Neuronal stem cell (in vitro differentiated cells): ENCODE measurements at regions not wholly inside any gene's neighbourhood (a gene's known extent, or its start where the extent isn't known, plus 50 kb on each side); places are given as distances from the start of the nearest gene placed in this dataset.

Experiments
- DNase-seq: peaks from one replicate; pipeline ENCODE4 v3.0.0-alpha.2; 2013; ENCODE audit warnings: low spot score
- H2AFZ ChIP-seq: one replicate; pipeline ENCODE4 v1.6.1; 2013; ENCODE audit warnings: mild to moderate bottlenecking, low read length, inconsistent platforms
- H2AK5ac ChIP-seq: 2 replicates; pipeline ENCODE4 v1.6.1; 2013; ENCODE audit warnings: low read depth, mild to moderate bottlenecking, inconsistent platforms, low read length, moderate library complexity, mixed read lengths
- H2BK120ac ChIP-seq: 2 replicates; pipeline ENCODE4 v1.6.1; 2013; ENCODE audit warnings: low read depth, mild to moderate bottlenecking, inconsistent platforms, low read length, moderate library complexity, mixed read lengths
- H2BK12ac ChIP-seq: one replicate; pipeline ENCODE4 v1.6.1; 2013; ENCODE audit warnings: low read length, inconsistent platforms
- H2BK15ac ChIP-seq: 2 replicates; pipeline ENCODE4 v1.6.1; 2013; ENCODE audit warnings: mild to moderate bottlenecking, low read length, inconsistent platforms, mixed read lengths
- H2BK5ac ChIP-seq: one replicate; pipeline ENCODE4 v1.6.1; 2013; ENCODE audit warnings: inconsistent platforms, mild to moderate bottlenecking, low read length, moderate library complexity
- H3K14ac ChIP-seq: one replicate; pipeline ENCODE4 v1.6.1; 2013; ENCODE audit warnings: low read length, inconsistent platforms
- H3K18ac ChIP-seq: 2 replicates; pipeline ENCODE4 v1.6.1; 2013; ENCODE audit warnings: low read length, inconsistent platforms
- H3K23ac ChIP-seq: 2 replicates; pipeline ENCODE4 v1.6.1; 2013; ENCODE audit warnings: low read depth, mild to moderate bottlenecking, mixed read lengths, low read length, inconsistent platforms; ENCODE audit not compliant: poor library complexity
- H3K27ac ChIP-seq: replicated peaks from 3 replicates; pipeline ENCODE4 v1.5.1; 2013; ENCODE audit warnings: low read length, inconsistent platforms
- H3K27me3 ChIP-seq, 3 experiments: 2 replicates each; pipeline ENCODE4 v1.6.1; 2013; ENCODE audit warnings: low read length in 3 of 3, mild to moderate bottlenecking in 2 of 3, inconsistent platforms in 1 of 3, low read depth in 1 of 3, mixed read lengths in 1 of 3, moderate library complexity in 1 of 3; ENCODE audit not compliant: control insufficient read depth in 3 of 3, insufficient read depth in 3 of 3
- H3K36me3 ChIP-seq, 2 donors: replicated peaks in 1 of 2; 2 replicates each; pipeline ENCODE4 v1.6.1; 2013; ENCODE audit warnings: low read length in 2 of 2; ENCODE audit not compliant: control insufficient read depth in 2 of 2, insufficient read depth in 2 of 2
- H3K4ac ChIP-seq: 2 replicates; pipeline ENCODE4 v1.6.1; 2013; ENCODE audit warnings: inconsistent platforms, mild to moderate bottlenecking, low read length, moderate library complexity
- H3K4me1 ChIP-seq, 2 donors: 1 replicate in 1 of 2; 2 replicates in 1 of 2; pipeline ENCODE4 v1.6.1; 2013; ENCODE audit warnings: low read length in 2 of 2, low read depth in 1 of 2; ENCODE audit not compliant: control insufficient read depth in 2 of 2, insufficient read depth in 1 of 2
- H3K4me2 ChIP-seq: one replicate; pipeline ENCODE4 v1.6.1; 2013; ENCODE audit warnings: mild to moderate bottlenecking, low read length, inconsistent platforms; ENCODE audit not compliant: insufficient read depth, poor library complexity, severe bottlenecking
- H3K4me3 ChIP-seq, 2 donors: 2 replicates each; pipeline ENCODE4 v1.5.1; 2013; ENCODE audit warnings: low read length in 2 of 2, mild to moderate bottlenecking in 2 of 2, inconsistent platforms in 1 of 2, moderate library complexity in 1 of 2
- H3K79me1 ChIP-seq: one replicate; pipeline ENCODE4 v1.6.1; 2013; ENCODE audit warnings: low read depth, mild to moderate bottlenecking, inconsistent platforms, low read length, moderate library complexity
- H3K9ac ChIP-seq: one replicate; pipeline ENCODE4 v1.6.1; 2013; ENCODE audit warnings: mild to moderate bottlenecking, low read depth, low read length, inconsistent platforms; ENCODE audit not compliant: poor library complexity
- H3K9me3 ChIP-seq, 2 donors: replicated peaks in 1 of 2; 2 replicates each; pipeline versions ENCODE3 to v1.6.1; 2013; ENCODE audit warnings: low read length in 2 of 2, mild to moderate bottlenecking in 2 of 2, inconsistent platforms in 1 of 2, low read depth in 1 of 2, mixed read lengths in 1 of 2, moderate library complexity in 1 of 2; ENCODE audit not compliant: control insufficient read depth in 2 of 2, insufficient read depth in 1 of 2
- H4K8ac ChIP-seq: one replicate; pipeline ENCODE4 v1.6.1; 2013; ENCODE audit warnings: low read depth, mild to moderate bottlenecking, inconsistent platforms, low read length, moderate library complexity
- H4K91ac ChIP-seq: one replicate; pipeline ENCODE4 v1.6.1; 2013; ENCODE audit warnings: low read length, low read depth, mild to moderate bottlenecking, inconsistent platforms; ENCODE audit not compliant: poor library complexity
- WGBS, 2 donors: extraction: QIAGEN DNeasy Blood & Tissue Kit; methylation state at CpG; one replicate each; pipeline ENCODE4 v1.1.7; 2013; ENCODE audit warnings: missing lambda C conversion rate in 2 of 2, mixed read lengths in 1 of 2; ENCODE audit not compliant: insufficient read length in 2 of 2, insufficient replicate concordance in 1 of 2; ENCODE audit errors: extremely low coverage in 2 of 2; 5-methylcytosine and 5-hydroxymethylcytosine counted together

DNA sequence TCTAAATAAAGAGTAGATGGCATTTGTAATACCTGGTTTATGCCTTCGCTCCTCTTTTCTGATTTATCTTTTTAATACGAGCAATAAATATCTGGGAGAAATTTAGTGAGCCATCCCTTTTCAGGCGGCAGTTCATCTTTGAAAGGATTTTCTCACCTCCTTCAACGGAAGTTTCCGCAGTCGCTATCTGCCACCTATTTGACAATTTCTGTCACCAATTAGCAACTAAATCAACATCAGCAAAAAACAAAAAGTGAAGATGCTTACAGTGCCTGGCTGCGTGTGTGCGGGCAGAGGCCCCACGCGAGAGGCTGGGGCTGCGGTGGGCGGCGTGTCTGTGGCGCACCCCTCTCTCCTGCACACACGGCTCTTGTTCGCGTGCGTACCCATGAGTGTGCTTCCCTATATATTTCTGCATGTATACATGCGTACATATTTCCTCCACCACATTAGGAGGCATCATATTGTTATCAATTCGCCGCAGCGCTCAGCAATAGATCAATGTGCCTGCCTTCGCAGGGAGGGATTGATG is 117.3 kb upstream of the BARHL2 start:
- peaks cover 31 to 74% (median 51%) of the 10 kb centered on the region in 3 experiments for H3K27me3 ChIP-seq
- H3K14ac ChIP-seq: no peak overlapping the region
- no peak for DNase-seq
- peaks cover 0 to 2% of the 10 kb centered on the region in 2 donors for H3K9me3 ChIP-seq
- no peak overlapping the region for H2BK120ac ChIP-seq
- H4K8ac ChIP-seq: no peak overlapping the region
- H2BK15ac ChIP-seq: no peak overlapping the region
- H2BK5ac ChIP-seq: no peak overlapping the region
- WGBS, 2 donors: no CpG with 5 or more reads among the region's 23 CpGs
- no peak overlapping the region for H2BK12ac ChIP-seq
- peak overlapping the region; percentile 7 for H3K18ac ChIP-seq
- H3K4me3 ChIP-seq: no peak overlapping the region
- H3K27ac ChIP-seq: no peak overlapping the region
- no peak overlapping the region for H2AK5ac ChIP-seq
- H3K36me3 ChIP-seq: no peaks in the 10 kb centered on the region
- peaks cover 0 to 6% of the 10 kb centered on the region in 2 donors for H3K4me1 ChIP-seq
- no peak overlapping the region for H3K9ac ChIP-seq
- no peaks in the 10 kb centered on the region for H3K79me1 ChIP-seq
- no peak overlapping the region for H3K23ac ChIP-seq
- no peak overlapping the region for H4K91ac ChIP-seq
- no peak overlapping the region for H3K4me2 ChIP-seq
- peak overlapping the region; percentile 69 for H2AFZ ChIP-seq
- H3K4ac ChIP-seq: no peak overlapping the region

DNA sequence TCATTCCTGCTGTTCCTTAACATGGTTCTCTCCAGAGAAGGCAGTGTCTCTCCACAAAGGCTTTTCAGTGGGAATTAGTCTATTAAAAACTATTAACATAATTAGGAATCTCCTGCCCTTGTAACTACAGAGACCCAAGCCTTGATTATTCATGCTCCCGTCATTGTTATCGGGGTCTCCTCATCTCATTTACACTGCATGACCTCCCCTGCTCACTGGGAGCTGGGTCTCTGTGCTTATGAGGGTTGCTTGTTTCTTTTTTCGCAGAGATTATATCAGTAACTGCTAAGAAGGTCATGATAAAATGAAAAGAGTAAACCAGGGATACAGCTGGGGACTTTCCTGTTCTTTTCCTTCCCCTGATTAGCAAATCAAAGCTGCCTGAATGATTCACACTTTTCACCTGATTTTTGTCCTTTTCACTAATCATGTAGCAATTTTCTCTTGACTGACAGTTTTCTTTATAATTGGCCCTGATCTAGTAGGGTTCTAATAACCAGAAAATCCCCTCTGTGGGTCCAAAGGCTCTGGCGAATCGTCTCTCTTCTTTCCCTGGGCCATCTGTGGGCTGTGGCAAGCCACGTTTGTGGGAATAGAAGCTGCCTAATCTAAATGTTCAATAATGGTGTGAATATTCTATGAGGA is 116.5 kb upstream of the BARHL2 start:
- H3K14ac ChIP-seq: no peak overlapping the region
- no peak overlapping the region for H2AFZ ChIP-seq
- no peak overlapping the region for H2BK120ac ChIP-seq
- H3K27me3 ChIP-seq: peaks cover 31 to 66% (median 51%) of the 10 kb centered on the region in 3 experiments
- H3K4ac ChIP-seq: no peak overlapping the region
- peaks cover 0 to 6% of the 10 kb centered on the region in 2 donors for H3K4me1 ChIP-seq
- DNase-seq: no peak
- H4K91ac ChIP-seq: no peak overlapping the region
- peaks cover 0 to 2% of the 10 kb centered on the region in 2 donors for H3K9me3 ChIP-seq
- no peak overlapping the region for H4K8ac ChIP-seq
- H3K9ac ChIP-seq: no peak overlapping the region
- no peaks in the 10 kb centered on the region for H3K36me3 ChIP-seq
- no peak overlapping the region for H3K23ac ChIP-seq
- H3K79me1 ChIP-seq: no peaks in the 10 kb centered on the region
- H2BK5ac ChIP-seq: no peak overlapping the region
- no peak overlapping the region for H3K4me2 ChIP-seq
- H2AK5ac ChIP-seq: no peak overlapping the region
- H3K27ac ChIP-seq: no peak overlapping the region
- WGBS, 2 donors: no CpG with 5 or more reads among the region's 6 CpGs
- no peak overlapping the region for H3K4me3 ChIP-seq
- no peak overlapping the region for H2BK15ac ChIP-seq
- no peak overlapping the region for H3K18ac ChIP-seq
- H2BK12ac ChIP-seq: no peak overlapping the region

DNA sequence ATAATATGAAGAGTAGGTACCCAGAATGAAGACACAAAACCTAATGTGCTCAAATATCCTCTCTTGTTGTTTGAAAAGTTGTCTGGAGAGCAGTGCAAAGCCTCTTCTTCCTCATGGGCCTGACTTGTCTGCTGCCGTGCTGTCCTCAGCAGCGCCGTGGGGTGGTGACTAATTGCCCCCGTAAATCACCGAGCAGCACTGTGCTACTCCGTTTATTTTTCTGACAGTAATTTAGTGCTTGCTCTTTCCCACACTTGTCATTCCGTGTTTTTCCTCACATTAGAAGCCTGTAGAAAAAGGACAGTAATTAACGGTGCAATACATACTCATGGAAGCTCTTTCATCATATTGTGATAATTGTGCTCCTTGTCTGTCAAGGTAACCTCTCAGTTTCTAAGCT is 114.8 kb upstream of the BARHL2 start:
- Histone ChIP-seq H3K36me3 (no peaks in the 10 kb centered on the region), H3K4ac (no peak overlapping the region)
- no CpG with 5 or more reads among the region's 8 CpGs for WGBS, 2 donors

DNA sequence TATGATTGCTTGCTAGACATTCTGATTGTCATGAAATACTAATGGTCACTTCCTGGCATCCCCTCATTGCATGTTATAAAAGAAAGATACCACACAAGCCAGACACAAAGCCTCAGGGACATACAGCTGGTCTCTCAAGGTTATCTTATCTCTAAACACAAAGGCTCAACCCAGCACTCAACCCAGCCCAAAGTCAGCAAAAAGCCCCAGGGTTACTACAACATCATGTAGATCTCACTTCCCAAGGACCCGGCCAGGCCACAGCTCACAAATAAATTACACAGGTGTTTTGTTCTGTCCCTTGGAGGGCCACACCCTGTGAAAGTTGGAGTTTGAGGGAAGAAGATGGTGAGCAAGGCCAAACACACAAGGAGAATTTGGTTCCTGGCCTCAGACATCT is 109.7 kb upstream of the BARHL2 start:
- no peak overlapping the region for H2AFZ ChIP-seq
- no peak overlapping the region for H2AK5ac ChIP-seq
- H4K91ac ChIP-seq: no peak overlapping the region
- H2BK120ac ChIP-seq: no peak overlapping the region
- no peak overlapping the region for H3K23ac ChIP-seq
- H3K9me3 ChIP-seq: no peaks in the 10 kb centered on the region
- H3K9ac ChIP-seq: no peak overlapping the region
- no peak overlapping the region for H2BK15ac ChIP-seq
- no peak for DNase-seq
- H3K4me3 ChIP-seq: no peak overlapping the region
- H3K4me2 ChIP-seq: no peak overlapping the region
- H4K8ac ChIP-seq: no peak overlapping the region
- no peak overlapping the region for H2BK12ac ChIP-seq
- no peak overlapping the region for H3K4ac ChIP-seq
- WGBS, 2 donors: no CpG with 5 or more reads among the region's 1 CpG
- H3K14ac ChIP-seq: no peak overlapping the region
- no peaks in the 10 kb centered on the region for H3K79me1 ChIP-seq
- H3K18ac ChIP-seq: no peak overlapping the region
- no peaks in the 10 kb centered on the region for H3K4me1 ChIP-seq
- H3K27ac ChIP-seq: no peak overlapping the region
- H2BK5ac ChIP-seq: no peak overlapping the region
- peaks cover 0 to 3% (median 3%) of the 10 kb centered on the region in 3 experiments for H3K27me3 ChIP-seq
- no peaks in the 10 kb centered on the region for H3K36me3 ChIP-seq

More for the DNA sequence above, 114.8 kb upstream of the BARHL2 start:
- H3K79me1 ChIP-seq: no peaks in the 10 kb centered on the region
- H2BK5ac ChIP-seq: no peak overlapping the region
- no peak overlapping the region for H3K4me2 ChIP-seq
- no peak overlapping the region for H4K91ac ChIP-seq
- peaks cover 22 to 53% (median 51%) of the 10 kb centered on the region in 3 experiments for H3K27me3 ChIP-seq
- H3K4me3 ChIP-seq: no peak overlapping the region
- H4K8ac ChIP-seq: no peak overlapping the region
- no peak overlapping the region for H2BK120ac ChIP-seq
- H3K18ac ChIP-seq: no peak overlapping the region
- no peak overlapping the region for H2BK12ac ChIP-seq
- H2AK5ac ChIP-seq: no peak overlapping the region
- no peak overlapping the region for H2BK15ac ChIP-seq
- peaks cover 0 to 6% of the 10 kb centered on the region in 2 donors for H3K4me1 ChIP-seq
- no peak overlapping the region for H2AFZ ChIP-seq
- no peak overlapping the region for H3K27ac ChIP-seq
- H3K9me3 ChIP-seq: no peaks in the 10 kb centered on the region
- no peak for DNase-seq
- H3K23ac ChIP-seq: no peak overlapping the region
- H3K14ac ChIP-seq: no peak overlapping the region
- no peak overlapping the region for H3K9ac ChIP-seq
